Calu3 (cell line): ENCODE measurements at regions not wholly inside any gene's neighbourhood (a gene's known extent, or its start where the extent isn't known, plus 50 kb on each side); places are given as distances from the start of the nearest gene placed in this dataset.
A peak's percentile ranks its signal among the peaks of the same experiment; 100 is the strongest.

Experiments
- BruUV-seq: library from RNA; stranded (reverse); fragments of 400-500 nt; replicated peaks from 2 replicates; lab custom pipeline; 2021; lab: Mats Ljungman, UMichigan
- CTCF ChIA-PET: fragments of 300-600 bp; sonication (Branson Sonifier 250); formaldehyde crosslinking; loops from one replicate; lab custom pipeline; 2022; ENCODE audit warnings: antibody characterized with exemption; lab: Charles Lee
- DNase-seq: peaks from one replicate; pipeline ENCODE4 v3.0.0; 2022
- H3K27ac Mint-ChIP-seq: one replicate; pipeline ENCODE4 v1.8.0; 2022; ENCODE audit warnings: mixed read lengths; ENCODE audit not compliant: unreplicated experiment
- H3K27me3 Mint-ChIP-seq: one replicate; pipeline ENCODE4 v1.8.0; 2022; ENCODE audit warnings: mixed read lengths; ENCODE audit not compliant: unreplicated experiment
- H3K36me3 Mint-ChIP-seq: one replicate; pipeline ENCODE4 v1.8.0; 2022; ENCODE audit warnings: mild to moderate bottlenecking, moderate library complexity, mixed read lengths; ENCODE audit not compliant: insufficient read depth, unreplicated experiment
- H3K4me1 Mint-ChIP-seq: one replicate; pipeline ENCODE4 v1.8.0; 2022; ENCODE audit warnings: mild to moderate bottlenecking, low read depth, mixed read lengths; ENCODE audit not compliant: unreplicated experiment
- H3K4me3 Mint-ChIP-seq: one replicate; pipeline ENCODE4 v1.8.0; 2022; ENCODE audit warnings: mild to moderate bottlenecking, low read depth, moderate library complexity, mixed read lengths; ENCODE audit not compliant: unreplicated experiment
- H3K9me3 Mint-ChIP-seq: one replicate; pipeline ENCODE4 v1.8.0; 2022; ENCODE audit warnings: low read depth, mixed read lengths; ENCODE audit not compliant: unreplicated experiment
- intact Hi-C: fragments of 100-400 bp; cut with micrococcal nuclease; formaldehyde crosslinking; loops from one replicate; pipeline ENCODE4 v1.10.0; 2022; ENCODE audit not compliant: unreplicated experiment
- TF ChIP-seq, protein P1 (sequence below): fragments of 200-600 bp; IDR thresholded peaks from one replicate; pipeline ENCODE4 v1.8.0; 2022; ENCODE audit warnings: antibody characterized with exemption; ENCODE audit not compliant: unreplicated experiment

DNA sequence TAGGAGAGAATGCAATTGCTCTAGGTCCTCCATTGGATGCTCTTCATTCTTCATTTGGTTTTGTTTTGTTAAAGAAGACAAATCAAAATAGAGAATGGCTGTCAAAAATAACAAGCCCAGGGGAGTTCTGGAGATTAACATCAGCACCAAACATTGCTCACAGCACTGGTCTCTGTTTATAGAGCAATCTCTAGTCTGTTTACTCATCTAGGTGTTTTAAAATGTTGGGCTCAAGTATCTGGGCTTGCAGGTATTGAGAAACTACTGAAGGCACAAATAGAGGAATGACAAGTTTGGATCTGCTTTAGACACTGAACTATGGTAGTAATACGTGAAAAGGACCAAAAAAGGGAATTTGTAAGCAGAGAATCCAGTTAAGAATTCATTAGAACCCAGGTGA, 77.0 kb upstream of the TMC1 start:
- intact Hi-C loops: loop anchor here (5.0 to 10.0 kb wide), 3 partner anchors 33 to 140 kb away; partner anchors contain the start of gene TMC1
- no TSS peak for BruUV-seq
- H3K4me1 Mint-ChIP-seq: peaks cover 29% of the 10 kb centered on the region
- no peaks in the 10 kb centered on the region for H3K9me3 Mint-ChIP-seq
- no peaks in the 10 kb centered on the region for H3K36me3 Mint-ChIP-seq
- no peak overlapping the region for H3K27ac Mint-ChIP-seq
- H3K27me3 Mint-ChIP-seq: no peaks in the 10 kb centered on the region
- CTCF ChIA-PET: no interaction called here
- TF ChIP-seq, protein P1, sequence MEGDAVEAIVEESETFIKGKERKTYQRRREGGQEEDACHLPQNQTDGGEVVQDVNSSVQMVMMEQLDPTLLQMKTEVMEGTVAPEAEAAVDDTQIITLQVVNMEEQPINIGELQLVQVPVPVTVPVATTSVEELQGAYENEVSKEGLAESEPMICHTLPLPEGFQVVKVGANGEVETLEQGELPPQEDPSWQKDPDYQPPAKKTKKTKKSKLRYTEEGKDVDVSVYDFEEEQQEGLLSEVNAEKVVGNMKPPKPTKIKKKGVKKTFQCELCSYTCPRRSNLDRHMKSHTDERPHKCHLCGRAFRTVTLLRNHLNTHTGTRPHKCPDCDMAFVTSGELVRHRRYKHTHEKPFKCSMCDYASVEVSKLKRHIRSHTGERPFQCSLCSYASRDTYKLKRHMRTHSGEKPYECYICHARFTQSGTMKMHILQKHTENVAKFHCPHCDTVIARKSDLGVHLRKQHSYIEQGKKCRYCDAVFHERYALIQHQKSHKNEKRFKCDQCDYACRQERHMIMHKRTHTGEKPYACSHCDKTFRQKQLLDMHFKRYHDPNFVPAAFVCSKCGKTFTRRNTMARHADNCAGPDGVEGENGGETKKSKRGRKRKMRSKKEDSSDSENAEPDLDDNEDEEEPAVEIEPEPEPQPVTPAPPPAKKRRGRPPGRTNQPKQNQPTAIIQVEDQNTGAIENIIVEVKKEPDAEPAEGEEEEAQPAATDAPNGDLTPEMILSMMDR: no peak
- H3K4me3 Mint-ChIP-seq: no peak overlapping the region
- DNase-seq: no peak

DNA sequence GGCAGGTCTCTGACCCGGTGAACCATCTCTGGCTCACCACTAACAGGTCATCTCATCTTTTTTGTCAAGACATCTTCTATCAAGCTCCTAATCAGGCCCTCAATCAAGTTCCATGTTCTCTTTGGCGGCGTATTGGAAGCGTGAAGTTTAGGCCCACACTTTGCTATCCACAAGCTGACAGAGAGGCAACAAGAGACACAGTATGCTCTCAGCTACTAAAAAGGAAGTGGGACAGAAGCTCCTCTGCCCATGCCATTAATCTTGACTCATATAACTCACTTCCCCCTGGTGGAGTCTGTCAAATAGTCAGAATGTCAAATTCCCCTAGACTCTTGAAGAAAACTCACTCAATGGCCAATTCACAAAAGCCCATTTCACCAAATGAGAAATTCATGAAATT, 77.6 kb upstream of the TMC1 start:
- no peak for DNase-seq
- no peak overlapping the region for H3K4me3 Mint-ChIP-seq
- no peaks in the 10 kb centered on the region for H3K36me3 Mint-ChIP-seq
- no TSS peak for BruUV-seq
- no peaks in the 10 kb centered on the region for H3K27me3 Mint-ChIP-seq
- CTCF ChIA-PET: interaction anchor here (1.2 kb wide), 1 partner anchor 139 kb away, joined by 3 read pairs; no protein-coding TSS in a partner anchor
- H3K9me3 Mint-ChIP-seq: no peaks in the 10 kb centered on the region
- H3K27ac Mint-ChIP-seq: peak overlapping the region; percentile 30
- H3K4me1 Mint-ChIP-seq: peaks cover 29% of the 10 kb centered on the region
- TF ChIP-seq, protein P1: no peak
- intact Hi-C loops: loop anchor here (5.0 to 10.0 kb wide), 3 partner anchors 33 to 141 kb away; partner anchors contain the start of gene TMC1

DNA sequence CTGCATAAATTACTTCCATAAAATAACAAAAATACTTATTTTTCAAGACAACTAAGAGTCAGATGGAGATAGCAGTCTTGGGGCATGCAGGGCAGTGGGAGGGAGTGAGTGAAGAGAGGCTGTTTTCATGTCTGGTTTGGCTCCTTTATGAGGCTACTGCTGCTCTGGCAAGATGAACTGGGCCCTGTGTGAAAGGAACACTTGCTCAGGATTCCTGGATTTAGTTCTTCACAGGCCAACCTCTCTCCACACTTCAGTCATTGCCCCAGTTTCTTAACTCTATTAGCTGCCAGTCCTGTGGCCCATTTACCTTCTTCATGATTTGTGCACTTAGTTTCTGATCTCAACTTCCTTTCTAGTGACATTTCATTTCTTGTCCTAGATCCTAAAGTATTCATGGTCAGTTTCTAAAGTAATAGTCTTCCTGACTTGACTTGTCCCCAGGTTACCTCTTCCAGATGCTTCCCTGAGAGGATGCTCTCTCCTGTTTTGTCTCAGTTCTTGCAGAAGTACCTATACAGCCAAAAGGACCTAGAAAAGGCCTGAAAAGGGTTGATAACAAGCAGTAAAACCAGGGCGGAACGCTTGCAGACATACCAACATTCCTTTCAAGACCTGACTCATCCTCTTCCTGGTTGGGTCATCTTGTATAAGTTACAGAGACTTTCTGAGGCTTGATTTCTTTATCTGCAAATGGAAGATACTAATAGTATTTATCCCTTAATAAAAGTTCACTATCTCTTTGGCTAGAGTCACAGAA, 77.0 kb upstream of the ZFAND5 start:
- BruUV-seq: no TSS peak
- no peak overlapping the region for H3K4me3 Mint-ChIP-seq
- intact Hi-C loops: loop anchor here (5.0 to 10.0 kb wide), 3 partner anchors 35 to 143 kb away; partner anchors contain the start of gene TMC1
- no peak for DNase-seq
- TF ChIP-seq, protein P1: no peak
- H3K4me1 Mint-ChIP-seq: peaks cover 29% of the 10 kb centered on the region
- CTCF ChIA-PET: no interaction called here
- H3K27ac Mint-ChIP-seq: peak overlapping the region; percentile 48
- H3K36me3 Mint-ChIP-seq: no peaks in the 10 kb centered on the region
- no peaks in the 10 kb centered on the region for H3K27me3 Mint-ChIP-seq
- H3K9me3 Mint-ChIP-seq: no peaks in the 10 kb centered on the region

DNA sequence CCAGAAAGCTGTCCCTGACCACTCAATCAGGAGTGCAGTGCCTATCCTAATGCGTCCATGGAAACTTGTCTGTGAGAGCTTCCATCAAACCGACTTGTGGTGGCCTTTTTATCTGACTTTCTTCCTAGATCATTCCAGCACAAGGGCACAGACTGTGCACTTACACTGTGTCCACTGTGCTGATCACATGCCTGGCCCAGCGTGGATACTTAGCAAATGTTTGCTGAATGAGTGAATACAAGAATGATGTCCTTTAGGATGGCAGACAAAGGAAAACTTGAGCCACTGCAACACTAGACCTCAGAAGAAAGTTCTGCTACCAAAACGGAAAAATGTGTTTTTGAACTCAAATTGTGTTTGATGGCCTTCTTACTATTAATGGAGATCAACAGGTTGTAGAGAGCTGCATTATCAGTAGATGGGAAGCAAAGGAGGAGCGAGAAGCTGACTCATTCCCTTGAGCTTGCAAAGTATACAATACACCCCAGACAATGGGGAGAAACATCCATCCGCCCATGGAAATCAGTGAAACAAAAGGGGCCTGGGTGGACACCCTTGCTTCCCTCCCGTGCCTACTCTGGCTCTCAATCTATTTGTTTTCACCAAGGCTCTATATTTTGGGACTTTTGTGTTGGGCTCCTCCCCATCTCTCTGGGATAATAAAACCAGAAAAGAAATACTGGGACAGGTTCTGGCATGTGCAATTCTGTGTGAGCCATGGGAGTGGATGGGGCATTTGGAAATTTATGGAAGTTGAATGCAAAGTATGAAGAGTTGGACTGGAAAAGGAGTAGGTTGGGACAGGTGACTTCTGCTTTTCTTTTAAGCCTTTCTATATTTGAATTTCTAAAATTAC, 76.2 kb upstream of the ZFAND5 start:
- Mint-ChIP-seq H3K4me3 (no peak overlapping the region), H3K4me1 (peaks cover 29% of the 10 kb centered on the region), H3K9me3 (no peaks in the 10 kb centered on the region), H3K27me3 (no peaks in the 10 kb centered on the region), H3K36me3 (no peaks in the 10 kb centered on the region), H3K27ac (no peak overlapping the region)
- DNase-seq: no peak
- no TSS peak for BruUV-seq
- CTCF ChIA-PET: no interaction called here
- TF ChIP-seq, protein P1: no peak
- intact Hi-C loops: loop anchor here (5.0 to 10.0 kb wide), 3 partner anchors 36 to 144 kb away; partner anchors contain the start of gene TMC1
